Stimulated activated CD8-positive, alpha-beta memory T cell treated with anti-CD3 and anti-CD28 coated beads, Interleukin-4, amount 100 ng/mL, for 48 hours (primary cell): ENCODE measurements at regions not wholly inside any gene's neighbourhood (a gene's known extent, or its start where the extent isn't known, plus 50 kb on each side); places are given as distances from the start of the nearest gene placed in this dataset.
"Not testable (repeated sequence)": the region's sequence is repeated elsewhere in the genome, so short reads cannot be mapped to it uniquely, and the experiment has no call there.

ENCODE experiments used
- DNase-seq: peaks from one replicate; pipeline ENCODE4 v3.0.0-alpha.2; 2020

- DNase-seq: no peak
Observed at GRCh38 chr5:86671536-86671935, 53.8 kb downstream of the COX7C start.

DNA sequence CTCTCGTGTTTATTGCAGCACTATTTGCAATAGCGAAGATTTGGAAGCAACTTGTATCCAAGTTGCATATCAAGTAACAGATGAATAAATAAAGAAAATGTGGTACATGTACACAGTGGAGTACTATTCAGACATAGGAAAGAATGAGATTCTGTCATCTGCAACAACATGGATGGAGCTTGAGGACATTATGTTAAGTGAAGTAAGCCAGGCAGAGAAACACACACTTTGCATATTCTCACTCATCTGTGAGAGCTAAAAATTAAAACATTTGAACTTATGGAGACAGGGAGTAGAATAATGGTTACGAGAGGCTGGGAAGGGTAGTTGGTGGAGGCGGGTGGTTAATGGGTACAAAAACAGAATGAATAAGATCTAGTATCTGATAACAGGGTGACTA is 56.3 kb downstream of the COX7C start:
- no peak for DNase-seq

DNA sequence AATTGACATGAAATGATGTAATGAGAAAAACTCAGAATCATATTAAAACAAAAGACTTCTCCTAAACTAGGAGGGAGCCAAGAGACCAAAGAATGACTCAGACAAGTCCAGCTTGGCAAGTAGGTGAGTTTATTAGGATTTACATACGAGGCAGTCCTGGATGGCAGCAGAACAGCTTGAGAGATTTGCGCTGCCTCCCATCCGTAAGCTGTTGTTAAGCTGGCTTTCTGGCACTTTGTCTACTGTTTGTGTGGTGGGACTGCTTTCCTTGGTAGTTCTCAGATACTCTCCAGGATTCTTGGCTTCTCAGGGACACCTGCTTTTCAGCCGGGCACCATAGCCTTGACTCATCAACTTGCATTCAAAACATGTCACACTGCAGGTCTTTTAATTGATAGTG is 57.6 kb downstream of the COX7C start:
- DNase-seq: no peak

GRCh38 chr5:86679529-86679928 is 61.8 kb downstream of the COX7C start:
- DNase-seq: no peak

- no peak for DNase-seq
Observed at GRCh38 chr5:86679949-86680348, 62.2 kb downstream of the COX7C start.

DNA sequence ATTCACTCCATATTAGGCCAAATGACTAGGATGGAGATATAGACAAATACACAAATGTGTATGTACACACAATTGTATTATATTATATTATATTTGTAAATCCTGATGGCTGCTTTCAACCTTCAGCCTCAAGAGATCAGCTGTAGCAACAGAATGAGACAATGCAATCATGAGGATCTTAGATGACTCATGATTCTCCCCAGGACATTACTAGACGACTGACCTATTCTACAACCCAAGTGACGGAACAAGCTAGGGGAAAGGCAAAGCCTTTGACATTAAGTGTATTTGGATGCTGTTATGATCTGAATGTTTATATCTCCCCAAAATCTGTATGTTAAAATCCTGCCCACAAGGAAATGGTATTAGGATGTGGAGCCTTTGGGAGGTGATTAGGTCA is 66.5 kb downstream of the COX7C start:
- no peak for DNase-seq

DNA sequence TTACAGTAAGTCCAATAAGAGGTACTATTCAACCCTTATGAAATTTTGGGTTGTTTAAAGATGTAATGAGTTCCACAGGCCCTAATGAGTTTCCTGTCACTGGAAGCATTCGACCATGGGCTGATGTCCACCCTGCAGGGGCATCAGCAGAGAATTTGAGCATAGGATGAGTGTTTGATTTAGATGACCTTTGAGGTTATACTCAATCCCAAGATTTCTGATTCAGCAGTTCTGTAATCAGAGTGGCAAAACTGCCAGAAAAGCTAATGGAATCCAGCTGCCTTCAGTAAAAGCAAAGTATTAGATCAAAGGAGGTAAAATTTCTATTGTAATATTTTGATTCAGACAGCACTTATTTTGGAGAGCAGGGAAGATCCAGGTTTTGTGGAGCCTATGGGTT is 68.3 kb downstream of the COX7C start:
- no peak for DNase-seq

DNA sequence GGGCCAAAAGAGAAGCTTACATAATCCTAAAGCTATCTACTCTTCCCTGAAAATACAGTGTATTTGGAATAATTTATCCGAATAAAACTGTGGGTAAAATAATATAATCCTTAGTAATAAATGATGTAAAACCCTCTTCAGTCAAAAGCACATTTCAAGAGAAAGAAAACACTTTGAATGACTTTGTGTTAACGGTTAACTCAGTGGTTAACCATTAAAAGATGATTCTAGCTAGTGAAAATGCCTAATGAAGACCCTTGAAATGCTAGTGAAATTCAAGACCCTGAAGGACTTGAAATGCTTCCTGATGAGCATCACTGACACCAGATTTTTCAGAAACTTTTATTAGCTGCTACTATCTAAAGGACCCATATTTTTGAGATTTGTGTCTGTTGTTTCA is 70.7 kb downstream of the COX7C start:
- no peak for DNase-seq

- no peak for DNase-seq
Observed at GRCh38 chr5:86689103-86689729, 71.5 kb downstream of the COX7C start.

GRCh38 chr5:86709157-86709881 is 91.6 kb downstream of the COX7C start:
- DNase-seq: no peak

- DNase-seq: no peak
Observed at GRCh38 chr5:86716121-86716520, 98.4 kb downstream of the COX7C start.

DNA sequence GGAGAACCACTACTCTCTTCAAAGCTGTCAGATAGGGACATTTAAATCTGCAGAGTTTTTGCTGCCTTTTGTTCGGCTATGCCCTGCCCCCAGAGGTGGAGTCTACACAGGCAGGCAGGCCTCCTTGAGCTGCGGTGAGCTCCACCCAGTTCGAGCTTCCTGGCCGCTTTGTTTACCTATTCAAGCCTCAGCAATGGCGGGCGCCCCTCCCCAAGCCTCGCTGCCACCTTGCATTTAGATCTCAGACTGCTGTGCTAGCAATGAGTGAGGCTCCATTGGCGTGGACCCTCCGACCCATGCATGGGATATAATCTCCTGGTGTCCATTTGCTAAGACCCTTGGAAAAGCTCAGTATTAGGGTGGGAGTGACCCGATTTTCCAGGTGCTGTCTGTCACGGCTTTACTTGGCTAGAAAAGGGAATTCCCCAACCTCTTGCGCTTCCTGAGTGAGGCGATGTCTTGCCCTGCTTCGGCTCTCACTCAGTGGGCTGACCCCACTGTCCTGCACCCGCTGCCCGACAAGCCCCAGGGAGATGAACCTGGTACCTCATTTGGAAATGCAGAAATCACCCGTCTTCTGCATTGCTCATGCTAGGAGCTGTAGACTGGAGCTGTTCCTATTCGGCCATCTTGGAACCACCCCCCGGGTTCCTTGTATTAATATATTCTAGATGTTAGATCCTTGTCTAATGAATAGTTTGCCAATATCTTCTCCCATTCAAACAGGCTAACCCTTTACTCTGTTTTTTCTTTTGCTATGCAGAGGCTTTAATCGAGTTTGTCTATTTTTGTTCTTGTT is 113.8 kb downstream of the COX7C start:
- not testable (repeated sequence) for DNase-seq

GRCh38 chr5:86735370-86735769 is 117.6 kb downstream of the COX7C start:
- DNase-seq: no peak

GRCh38 chr5:86737579-86737978 is 119.8 kb downstream of the COX7C start:
- DNase-seq: no peak

GRCh38 chr5:86748538-86749105 is 130.9 kb downstream of the COX7C start:
- DNase-seq: no peak

DNA sequence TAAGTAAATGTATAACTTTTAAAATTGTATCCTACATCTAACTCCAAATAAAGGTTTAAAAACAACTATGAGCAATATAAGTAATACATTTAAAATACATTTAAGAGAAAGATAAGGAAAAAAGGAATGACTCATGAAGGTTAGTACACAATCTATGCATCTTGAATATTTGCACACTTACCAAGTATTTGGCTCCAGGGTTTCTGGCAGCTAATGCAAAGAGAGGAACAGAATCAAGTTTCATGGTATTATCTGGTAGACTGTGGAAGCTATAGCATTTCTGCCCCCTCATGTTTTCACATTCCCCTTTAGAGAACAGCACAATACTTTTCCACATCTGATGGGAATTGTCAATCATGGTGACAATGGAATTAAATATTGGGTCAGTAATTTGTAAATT is 132.1 kb downstream of the COX7C start:
- DNase-seq: no peak

DNA sequence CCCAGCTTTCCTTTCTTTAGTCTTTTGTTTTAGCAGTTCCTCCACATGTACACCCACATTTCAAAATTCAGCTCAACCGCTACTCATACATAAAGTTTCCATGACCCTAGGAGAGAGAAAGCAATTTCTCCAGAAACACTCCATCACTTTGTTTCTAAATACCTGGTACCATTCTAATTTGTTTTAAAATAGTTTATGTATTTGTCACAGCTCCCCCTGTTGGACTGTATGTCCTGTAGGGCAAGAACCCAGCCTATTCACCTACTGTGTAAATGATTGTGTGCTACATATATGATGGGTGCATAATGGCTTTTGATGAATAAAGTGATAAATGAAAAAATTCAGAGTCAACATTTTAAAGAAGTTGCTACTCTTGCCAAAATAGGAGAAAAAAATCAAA is 139.1 kb downstream of the COX7C start:
- DNase-seq: no peak

- no peak for DNase-seq
Observed at GRCh38 chr5:86757824-86758223, 140.1 kb downstream of the COX7C start.

DNA sequence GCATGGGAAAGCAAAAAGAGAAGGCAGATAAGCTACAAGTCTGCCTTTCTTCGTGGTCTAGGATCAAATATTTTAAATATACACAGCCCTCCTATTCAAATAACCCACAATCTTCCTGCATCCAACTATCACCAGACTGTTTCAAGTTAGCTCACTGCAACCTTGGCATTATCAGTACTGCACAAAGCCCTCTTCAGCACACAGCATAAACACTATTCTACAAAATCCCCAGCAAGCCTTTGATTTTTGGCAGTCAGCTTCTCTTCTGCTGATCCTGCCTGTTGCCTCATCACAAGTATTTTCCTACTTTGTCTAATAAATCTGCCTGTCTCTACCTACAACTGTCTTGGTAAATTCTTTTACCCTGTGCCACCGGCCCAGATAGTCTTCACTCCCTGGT is 142.9 kb downstream of the COX7C start:
- no peak for DNase-seq

- no peak for DNase-seq
Observed at GRCh38 chr5:86763929-86764328, 146.2 kb downstream of the COX7C start.

DNA sequence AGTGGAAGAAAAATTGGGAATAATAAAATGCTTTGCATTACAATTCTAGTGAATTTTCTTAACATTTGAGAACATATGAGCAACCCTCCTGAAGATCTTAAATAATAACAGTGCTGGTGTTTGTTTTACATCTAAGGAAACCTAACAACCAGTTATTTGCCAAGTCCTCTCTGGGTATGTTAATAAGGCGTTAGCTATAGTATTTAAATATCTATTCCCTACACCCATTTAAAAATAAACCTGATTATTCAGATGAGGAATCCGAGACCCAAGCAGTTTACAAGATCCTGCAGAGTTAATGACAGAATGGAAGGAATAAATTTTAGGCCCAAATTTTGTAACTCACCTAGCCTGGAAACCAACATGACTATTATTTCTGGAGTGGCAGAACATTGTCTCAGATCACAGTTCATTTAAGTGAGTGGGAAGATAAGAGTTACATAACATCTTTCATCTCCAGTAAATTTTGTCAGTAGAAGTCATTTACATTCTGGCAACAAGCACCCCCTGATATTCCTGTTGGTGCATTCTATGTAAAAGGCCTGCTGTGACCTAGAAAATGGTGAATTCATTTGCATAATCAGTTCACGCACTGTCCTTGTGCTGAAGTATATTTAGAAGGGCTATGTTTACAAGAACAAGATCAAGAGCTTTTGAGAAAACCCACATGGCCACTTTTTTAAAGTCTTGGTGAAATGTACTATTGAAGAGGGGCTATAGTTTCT is 148.2 kb downstream of the COX7C start:
- no peak for DNase-seq

DNA sequence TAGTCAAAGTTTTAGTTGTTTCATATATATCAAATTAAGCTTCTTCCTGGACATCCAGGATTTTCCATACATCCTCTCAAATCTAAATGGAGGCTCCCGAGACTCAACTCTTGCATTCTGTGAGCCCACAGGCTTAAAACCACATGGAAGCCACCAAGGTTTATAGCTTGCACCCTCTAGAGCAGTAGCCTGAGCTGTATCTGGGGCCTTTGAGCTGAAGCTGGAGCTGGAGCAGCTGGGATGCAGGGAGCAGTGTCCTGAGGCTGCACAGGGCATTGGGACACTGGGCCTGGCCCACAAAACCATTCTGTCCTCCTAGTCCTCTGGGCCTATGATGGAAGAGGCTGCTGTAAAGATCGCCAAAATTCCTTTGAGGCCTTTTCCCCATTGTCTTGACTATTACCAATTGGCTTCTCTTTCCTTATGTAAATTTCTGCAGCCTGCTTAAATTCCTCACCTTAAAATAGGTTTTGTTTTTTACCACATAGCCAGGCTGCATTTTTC is 151.0 kb downstream of the COX7C start:
- DNase-seq: no peak

- DNase-seq: no peak
Observed at GRCh38 chr5:86780018-86780417, 162.3 kb downstream of the COX7C start.
